ENCODE measurements at regions not wholly inside any gene's neighbourhood (a gene's known extent, or its start where the extent isn't known, plus 50 kb on each side); places are given as distances from the start of the nearest gene placed in this dataset.

GRCh38 chr7:128151635-128152034 lies 89.4 kb upstream of the LEP start:
- intact Hi-C loops (cut with DNase I) = no loop called here
- Histone ChIP-seq H3K36me3 (no peaks in the 10 kb centered on the region), H3K27ac (no peak overlapping the region), H3K27me3 (peaks cover 0 to 72% (median 43%) of the 10 kb centered on the region in 7 donors), H3K4me1 (peaks cover 0 to 13% (median 0%) of the 10 kb centered on the region in 9 donors), H3K4me3 (no peak overlapping the region), H3K9me3 (no peaks in the 10 kb centered on the region)
- TF ChIP-seq, protein P1, sequence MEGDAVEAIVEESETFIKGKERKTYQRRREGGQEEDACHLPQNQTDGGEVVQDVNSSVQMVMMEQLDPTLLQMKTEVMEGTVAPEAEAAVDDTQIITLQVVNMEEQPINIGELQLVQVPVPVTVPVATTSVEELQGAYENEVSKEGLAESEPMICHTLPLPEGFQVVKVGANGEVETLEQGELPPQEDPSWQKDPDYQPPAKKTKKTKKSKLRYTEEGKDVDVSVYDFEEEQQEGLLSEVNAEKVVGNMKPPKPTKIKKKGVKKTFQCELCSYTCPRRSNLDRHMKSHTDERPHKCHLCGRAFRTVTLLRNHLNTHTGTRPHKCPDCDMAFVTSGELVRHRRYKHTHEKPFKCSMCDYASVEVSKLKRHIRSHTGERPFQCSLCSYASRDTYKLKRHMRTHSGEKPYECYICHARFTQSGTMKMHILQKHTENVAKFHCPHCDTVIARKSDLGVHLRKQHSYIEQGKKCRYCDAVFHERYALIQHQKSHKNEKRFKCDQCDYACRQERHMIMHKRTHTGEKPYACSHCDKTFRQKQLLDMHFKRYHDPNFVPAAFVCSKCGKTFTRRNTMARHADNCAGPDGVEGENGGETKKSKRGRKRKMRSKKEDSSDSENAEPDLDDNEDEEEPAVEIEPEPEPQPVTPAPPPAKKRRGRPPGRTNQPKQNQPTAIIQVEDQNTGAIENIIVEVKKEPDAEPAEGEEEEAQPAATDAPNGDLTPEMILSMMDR (IDR thresholded peaks at IDR 0.05) = no peak
- ATAC-seq = no peak
- DNase-seq = no peak
- WGBS, 2 donors = 92 to 97% methylated on average over 9 of the region's 9 CpGs

DNA sequence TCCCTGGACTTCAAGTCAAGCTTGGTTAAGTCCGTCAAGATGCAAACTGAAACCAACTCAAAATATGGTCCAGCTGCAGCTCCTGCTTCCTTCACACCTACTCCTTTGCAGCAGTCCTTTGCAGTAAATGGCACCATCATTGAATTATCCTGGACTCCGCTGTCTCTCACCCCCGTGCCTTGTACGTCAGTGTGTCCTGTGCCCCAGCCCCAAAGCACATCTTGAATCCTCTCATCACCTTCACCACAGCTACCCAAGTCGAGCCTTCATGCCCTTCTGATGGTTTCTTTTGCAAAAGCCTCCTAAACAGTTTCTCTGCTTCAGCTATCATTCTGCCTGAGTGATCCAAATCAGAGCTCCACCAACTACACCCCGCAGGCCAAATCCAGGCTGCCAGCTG lies 88.4 kb upstream of the LEP start:
- TF ChIP-seq, protein P1 (IDR thresholded peaks at IDR 0.05) = no peak
- no peak overlapping the region for H3K27ac ChIP-seq
- no peaks in the 10 kb centered on the region for H3K36me3 ChIP-seq
- 79 to 85% methylated on average over 6 of the region's 6 CpGs for WGBS, 2 donors
- H3K4me3 ChIP-seq = no peak overlapping the region
- intact Hi-C loops (cut with DNase I) = no loop called here
- no peak for DNase-seq
- ATAC-seq = no peak
- H3K9me3 ChIP-seq = no peaks in the 10 kb centered on the region
- H3K27me3 ChIP-seq = peaks cover 0 to 75% (median 43%) of the 10 kb centered on the region in 7 donors
- peaks cover 0 to 13% (median 0%) of the 10 kb centered on the region in 9 donors for H3K4me1 ChIP-seq

DNA sequence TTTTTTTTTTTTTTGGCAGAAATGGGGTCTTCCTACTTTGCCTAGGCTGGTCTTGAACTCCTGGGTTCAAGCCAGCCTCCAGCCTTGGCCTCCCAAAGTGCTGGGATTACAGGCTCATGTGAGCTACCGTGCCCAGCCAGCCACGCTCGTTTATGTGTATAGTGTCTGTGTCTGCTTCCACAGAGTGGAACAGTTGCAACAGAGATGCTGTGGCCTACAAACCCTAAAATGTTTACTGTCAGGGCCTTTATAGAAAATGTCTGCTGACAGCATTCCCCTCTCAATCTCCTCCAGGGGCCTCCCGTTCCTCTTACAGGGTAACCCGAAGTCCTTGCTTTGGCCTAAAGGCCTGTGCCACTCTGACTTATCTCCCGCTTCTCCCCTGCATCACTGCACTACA lies 87.6 kb upstream of the LEP start:
- DNase-seq (no peak), ATAC-seq (no peak)
- Histone ChIP-seq H3K36me3 (no peaks in the 10 kb centered on the region), H3K4me1 (peaks cover 0 to 13% (median 0%) of the 10 kb centered on the region in 9 donors), H3K9me3 (no peaks in the 10 kb centered on the region), H3K4me3 (no peak overlapping the region), H3K27ac (no peak overlapping the region), H3K27me3 (peaks cover 0 to 75% (median 41%) of the 10 kb centered on the region in 7 donors)
- intact Hi-C loops (cut with DNase I) = no loop called here
- WGBS, 2 donors = 84 to 91% methylated on average over 6 of the region's 6 CpGs
- TF ChIP-seq, protein P1 (IDR thresholded peaks at IDR 0.05) = no peak

DNA sequence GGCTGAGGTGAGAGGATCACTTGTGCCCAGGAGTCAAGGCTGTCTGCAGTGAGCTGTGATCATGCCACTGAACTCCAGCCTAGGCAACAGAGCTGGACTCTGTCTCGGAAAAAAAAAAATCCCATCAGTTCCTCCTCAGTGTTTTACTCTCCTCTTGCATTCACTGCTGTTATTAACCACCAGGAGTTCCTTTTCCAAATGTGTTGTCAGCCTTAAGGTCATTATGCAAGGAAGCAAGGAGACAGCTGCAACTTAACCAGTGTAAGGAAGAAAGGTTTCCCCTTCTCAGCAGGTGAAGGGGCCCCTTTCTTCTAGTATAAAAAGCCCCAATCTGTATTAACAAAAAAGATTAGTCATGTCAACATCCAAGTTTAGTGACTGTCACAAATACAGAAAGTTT lies 86.6 kb upstream of the LEP start:
- Histone ChIP-seq H3K27me3 (peaks cover 0 to 76% (median 38%) of the 10 kb centered on the region in 7 donors), H3K4me3 (no peak overlapping the region), H3K27ac (no peak overlapping the region), H3K36me3 (no peaks in the 10 kb centered on the region), H3K4me1 (peaks cover 0 to 13% (median 0%) of the 10 kb centered on the region in 9 donors), H3K9me3 (no peaks in the 10 kb centered on the region)
- WGBS, 2 donors = 69 to 81% methylated on average over 1 of the region's 1 CpG
- ATAC-seq (no peak), DNase-seq (no peak)
- TF ChIP-seq, protein P1 (IDR thresholded peaks at IDR 0.05) = no peak
- intact Hi-C loops (cut with DNase I) = no loop called here

Data from heart right ventricle (tissue), 16 donors.